SU-DHL-6 (cell line): ENCODE measurements at regions not wholly inside any gene's neighbourhood (a gene's known extent, or its start where the extent isn't known, plus 50 kb on each side); places are given as distances from the start of the nearest gene placed in this dataset.

ENCODE experiments used
- H2AFZ ChIP-seq: fragments of 200-600 bp; sonication (generic); 2 replicates; pipeline ENCODE4 v1.6.1; 2014; ENCODE audit warnings: low read depth, mild to moderate bottlenecking, moderate library complexity, mixed read lengths, antibody characterized with exemption, low read length; ENCODE audit not compliant: severe bottlenecking
- H3F3A ChIP-seq: fragments of 200-600 bp; shearing (Covaris generic); 2 replicates; pipeline ENCODE4 v1.6.0; 2016; ENCODE audit warnings: antibody characterized with exemption, mild to moderate bottlenecking; ENCODE audit not compliant: insufficient read depth
- H3K27ac ChIP-seq: fragments of 200-600 bp; sonication (generic); 2 replicates; pipeline ENCODE4 v1.5.1; 2016; ENCODE audit warnings: low read depth, mild to moderate bottlenecking, low read length, moderate library complexity, mixed read lengths
- H3K27me3 ChIP-seq: fragments of 200-600 bp; sonication (generic), shearing (Covaris generic); 2 replicates; pipeline ENCODE4 v1.6.0; 2014; ENCODE audit warnings: mild to moderate bottlenecking, low read length
- H3K36me3 ChIP-seq: fragments of 200-600 bp; sonication (generic); 2 replicates; pipeline ENCODE4 v1.6.1; 2014; ENCODE audit warnings: mild to moderate bottlenecking, low read length, mixed read lengths
- H3K4me2 ChIP-seq: fragments of 300-600, 200-600 bp; shearing (Covaris generic), sonication (generic); 2 replicates; pipeline ENCODE4 v1.6.0; 2014; ENCODE audit warnings: low read length, low read depth, mild to moderate bottlenecking; ENCODE audit not compliant: poor library complexity, severe bottlenecking
- H3K4me3 ChIP-seq: fragments of 200-600 bp; sonication (generic); 2 replicates; pipeline ENCODE4 v1.5.1; 2014; ENCODE audit warnings: antibody characterized with exemption, low read length, mild to moderate bottlenecking, mixed read lengths; ENCODE audit not compliant: insufficient read depth, poor library complexity, severe bottlenecking
- H3K79me2 ChIP-seq: fragments of 200-600 bp; sonication (generic); 2 replicates; pipeline ENCODE4 v1.6.1; 2014; ENCODE audit warnings: mild to moderate bottlenecking, low read length, moderate library complexity; ENCODE audit not compliant: insufficient read depth
- H3K9ac ChIP-seq: fragments of 200-600 bp; sonication (generic); 2 replicates; pipeline ENCODE4 v1.7.0; 2014; ENCODE audit warnings: mild to moderate bottlenecking, low read length
- H3K9me2 ChIP-seq: fragments of 200-600 bp; sonication (generic); replicated peaks from 2 replicates; pipeline ENCODE4 v1.6.1; 2014; ENCODE audit warnings: low read length; ENCODE audit not compliant: insufficient read depth
- H3K9me3 ChIP-seq: fragments of 200-600 bp; sonication (generic); 2 replicates; pipeline ENCODE4 v1.6.1; 2014; ENCODE audit warnings: low read length, mixed read lengths; ENCODE audit not compliant: insufficient read depth
- H4K20me1 ChIP-seq: fragments of 200-600 bp; sonication (generic); 2 replicates; pipeline ENCODE4 v1.6.1; 2014; ENCODE audit warnings: low read depth, mild to moderate bottlenecking, antibody characterized with exemption, low read length, moderate library complexity, mixed read lengths
- CTCF ChIP-seq: fragments of 200-600 bp; sonication (generic); IDR thresholded peaks from one replicate; pipeline ENCODE4 v1.5.1; 2017; ENCODE audit warnings: antibody characterized with exemption, mild to moderate bottlenecking, low read length, moderate library complexity; ENCODE audit not compliant: insufficient read depth, poor library complexity, severe bottlenecking
- EZH2phosphoT487 ChIP-seq: fragments of 200-600 bp; sonication (generic), shearing (Covaris generic); conservative IDR thresholded peaks from 2 replicates; pipeline ENCODE4 v1.6.1; 2018; ENCODE audit warnings: mild to moderate bottlenecking, antibody characterized with exemption, low read length, moderate library complexity, mixed read lengths

- Histone ChIP-seq H3K9me3 (no peaks in the 10 kb centered on the region), H3F3A (no peaks in the 10 kb centered on the region), H3K9ac (no peak overlapping the region), H3K79me2 (no peaks in the 10 kb centered on the region), H3K36me3 (no peaks in the 10 kb centered on the region), H4K20me1 (no peaks in the 10 kb centered on the region), H3K27ac (no peak overlapping the region), H3K9me2 (no peaks in the 10 kb centered on the region), H3K4me2 (no peak overlapping the region), H3K27me3 (no peaks in the 10 kb centered on the region), H3K4me3 (no peak overlapping the region), H2AFZ (no peak overlapping the region)
- no peak for TF ChIP-seq EZH2phosphoT487
- TF ChIP-seq CTCF: no peak
These were observed 218.2 kb upstream of the IL12B start for GRCh38 chr5:159548517-159548916.

GRCh38 chr5:159549046-159549445 is 218.8 kb upstream of the IL12B start:
- no peak for TF ChIP-seq CTCF
- no peak for TF ChIP-seq EZH2phosphoT487
- Histone ChIP-seq H3K36me3 (no peaks in the 10 kb centered on the region), H3K4me3 (no peak overlapping the region), H3K27me3 (no peaks in the 10 kb centered on the region), H3K79me2 (no peaks in the 10 kb centered on the region), H3K9me3 (no peaks in the 10 kb centered on the region), H3F3A (no peaks in the 10 kb centered on the region), H3K27ac (no peak overlapping the region), H3K4me2 (no peak overlapping the region), H3K9ac (no peak overlapping the region), H4K20me1 (no peaks in the 10 kb centered on the region), H3K9me2 (no peaks in the 10 kb centered on the region), H2AFZ (no peak overlapping the region)

- no peaks in the 10 kb centered on the region for H3K79me2 ChIP-seq
- TF ChIP-seq EZH2phosphoT487: no peak
- no peak for TF ChIP-seq CTCF
- H3K9me2 ChIP-seq: no peaks in the 10 kb centered on the region
These were observed 220.7 kb upstream of the IL12B start for GRCh38 chr5:159550951-159551350.

GRCh38 chr5:159552751-159553150 is 222.5 kb upstream of the IL12B start:
- H3K27ac ChIP-seq: no peak overlapping the region
- H3K27me3 ChIP-seq: no peaks in the 10 kb centered on the region
- no peak for TF ChIP-seq CTCF
- no peak for TF ChIP-seq EZH2phosphoT487
- no peaks in the 10 kb centered on the region for H3F3A ChIP-seq
- no peaks in the 10 kb centered on the region for H4K20me1 ChIP-seq
- no peak overlapping the region for H3K4me2 ChIP-seq
- H2AFZ ChIP-seq: no peak overlapping the region
- H3K36me3 ChIP-seq: no peaks in the 10 kb centered on the region
- H3K9ac ChIP-seq: no peak overlapping the region
- H3K9me3 ChIP-seq: no peaks in the 10 kb centered on the region
- no peak overlapping the region for H3K4me3 ChIP-seq
- no peaks in the 10 kb centered on the region for H3K79me2 ChIP-seq
- no peaks in the 10 kb centered on the region for H3K9me2 ChIP-seq

More at GRCh38 chr5:159550951-159551350, 220.7 kb upstream of the IL12B start:
- Histone ChIP-seq H3K27me3 (no peaks in the 10 kb centered on the region), H3F3A (no peaks in the 10 kb centered on the region), H2AFZ (no peak overlapping the region), H3K9ac (no peak overlapping the region), H3K27ac (no peak overlapping the region), H3K4me3 (no peak overlapping the region), H4K20me1 (no peaks in the 10 kb centered on the region), H3K36me3 (no peaks in the 10 kb centered on the region), H3K9me3 (no peaks in the 10 kb centered on the region), H3K4me2 (no peak overlapping the region)
